K562 (cell line): ENCODE measurements at regions not wholly inside any gene's neighbourhood (a gene's known extent, or its start where the extent isn't known, plus 50 kb on each side); places are given as distances from the start of the nearest gene placed in this dataset.

Experiments
- ATAC-seq: fragments of 200-7000 bp; cut with Tn5 transposase; 3 replicates; pipeline ENCODE4 v1.9.1; 2020; ENCODE audit warnings: moderate library complexity
- BruUV-seq: library from RNA; stranded (reverse); fragments of 400-500 nt; replicated peaks from 2 replicates; lab custom pipeline; 2021; lab: Mats Ljungman, UMichigan
- CTCF ChIA-PET: fragments of 300-600 bp; formaldehyde crosslinking; extraction: SDS; loops from one replicate; lab custom pipeline; 2021; ENCODE audit warnings: low intra/inter-chr PET ratio; lab: Yijun Ruan, JAX
- POLR2A ChIA-PET: fragments of 300-600, 350-650 bp; sonication (Branson Sonifier 250); formaldehyde crosslinking; extraction: SDS; loops from one replicate; lab custom pipeline; 2021; ENCODE audit warnings: antibody characterized with exemption, inconsistent platforms; lab: Yijun Ruan, JAX
- DNase-seq, 4 experiments: peaks; one replicate each; pipeline versions ENCODE4 v3.0.0 to v3.0.0-alpha.2; 2011 to 2018; ENCODE audit warnings: low spot score in 3 of 4, mixed read lengths in 3 of 4; ENCODE audit errors: extremely low read depth in 1 of 4
- FAIRE-seq: peaks from 2 replicates; lab custom pipeline; 2011; peaks lifted over from hg19 to GRCh38; lab: Jason Lieb, UNC
- H2AFZ ChIP-seq: 2 replicates; pipeline ENCODE4 v1.6.0; 2011; ENCODE audit warnings: low read depth, low read length, control low read depth, inconsistent platforms
- H3K27ac ChIP-seq: fragments of 200-600 bp; 3 replicates; pipeline ENCODE4 v1.8.0; 2011; ENCODE audit warnings: low read depth, mild to moderate bottlenecking, control low read depth, inconsistent platforms, low read length, moderate library complexity, mixed read lengths; ENCODE audit errors: extremely low read depth
- H3K27me3 ChIP-seq, 2 experiments: fragments of 300-600 bp in 1 of 2; 2 replicates in 1 of 2; 3 replicates in 1 of 2; pipeline versions ENCODE4 v1.6.0 to v1.8.0; 2011; ENCODE audit warnings: inconsistent platforms in 2 of 2, low read length in 2 of 2, mild to moderate bottlenecking in 1 of 2, mixed read lengths in 1 of 2, moderate library complexity in 1 of 2; ENCODE audit not compliant: control insufficient read depth in 2 of 2, insufficient read depth in 2 of 2
- H3K36me3 ChIP-seq: fragments of 300-600 bp; 3 replicates; pipeline ENCODE4 v1.8.0; 2011; ENCODE audit warnings: mild to moderate bottlenecking, low read length, inconsistent platforms; ENCODE audit not compliant: control insufficient read depth, insufficient read depth
- H3K4me1 ChIP-seq, 2 experiments: fragments of 200-600 bp in 1 of 2; replicated peaks in 1 of 2; 2 replicates in 1 of 2; 3 replicates in 1 of 2; pipeline versions ENCODE4 v1.5.1 to v1.8.0; 2011; ENCODE audit warnings: inconsistent platforms in 2 of 2, low read length in 2 of 2, mild to moderate bottlenecking in 1 of 2, mixed read lengths in 1 of 2, moderate library complexity in 1 of 2; ENCODE audit not compliant: control insufficient read depth in 2 of 2, insufficient read depth in 2 of 2
- H3K4me2 ChIP-seq: 2 replicates; pipeline ENCODE4 v1.6.1; 2011; ENCODE audit warnings: low read length, control low read depth, inconsistent platforms, mixed read lengths; ENCODE audit not compliant: insufficient read depth
- H3K4me3 ChIP-seq: fragments of 200-600 bp; sonication (generic), shearing (Covaris generic); 2 replicates; pipeline ENCODE4 v1.5.1; 2016; ENCODE audit warnings: control low read depth, inconsistent platforms
- H3K79me2 ChIP-seq: fragments of 200-600 bp; 3 replicates; pipeline ENCODE4 v1.8.0; 2011; ENCODE audit warnings: low read length, inconsistent platforms; ENCODE audit not compliant: control insufficient read depth, insufficient read depth
- H3K9ac ChIP-seq, 2 experiments: 2 replicates each; pipeline versions ENCODE4 v1.6.0 to v1.6.1; 2011; ENCODE audit warnings: low read depth in 2 of 2, low read length in 2 of 2, control low read depth in 1 of 2, inconsistent platforms in 1 of 2, mild to moderate bottlenecking in 1 of 2, mixed read lengths in 1 of 2; ENCODE audit not compliant: insufficient read depth in 1 of 2
- H3K9me1 ChIP-seq: one replicate; pipeline ENCODE4 v1.6.0; 2011; ENCODE audit warnings: inconsistent platforms, mild to moderate bottlenecking, low read length, moderate library complexity; ENCODE audit not compliant: control insufficient read depth, insufficient read depth
- H3K9me3 ChIP-seq: replicated peaks from 2 replicates; pipeline ENCODE4 v1.5.1; 2011; ENCODE audit warnings: low read depth, low read length, inconsistent platforms; ENCODE audit not compliant: control insufficient read depth, insufficient read depth
- H4K20me1 ChIP-seq: replicated peaks from 2 replicates; pipeline ENCODE4 v1.6.1; 2011; ENCODE audit warnings: low read length, inconsistent platforms, mixed read lengths; ENCODE audit not compliant: control insufficient read depth, insufficient read depth
- CREBBP ChIP-seq: IDR thresholded peaks from one replicate; pipeline ENCODE4 v1.6.1; 2012; ENCODE audit warnings: low read depth, mild to moderate bottlenecking, control low read depth, inconsistent platforms, low read length
- ETS2 ChIP-seq: IDR thresholded peaks from 2 replicates; pipeline ENCODE4 v1.6.1; 2016; ENCODE audit warnings: borderline replicate concordance, missing genetic modification characterization, mild to moderate bottlenecking, moderate library complexity, missing compliant biosample characterization; ENCODE audit not compliant: poor library complexity, severe bottlenecking
- HES1 ChIP-seq: fragments of 450-650 bp; IDR thresholded peaks from 2 replicates; pipeline ENCODE4 v1.6.1; 2016; ENCODE audit warnings: low read depth, mild to moderate bottlenecking, moderate library complexity
- LEF1 ChIP-seq: fragments of 450-650 bp; IDR thresholded peaks from 2 replicates; pipeline ENCODE4 v1.6.1; 2016; ENCODE audit warnings: mild to moderate bottlenecking
- PRPF4 ChIP-seq: fragments of 200-400 bp; formaldehyde crosslinking; IDR thresholded peaks from one replicate; pipeline ENCODE4 v1.6.1; 2017; ENCODE audit warnings: low read length, low read depth, mild to moderate bottlenecking; ENCODE audit not compliant: insufficient read depth, poor library complexity, severe bottlenecking
- RBM25 ChIP-seq: fragments of 200-400 bp; formaldehyde crosslinking; IDR thresholded peaks from 2 replicates; pipeline ENCODE4 v1.6.1; 2018; ENCODE audit warnings: low read length, low read depth, moderate library complexity; ENCODE audit not compliant: severe bottlenecking
- TEAD2 ChIP-seq: fragments of 450-650 bp; IDR thresholded peaks from 2 replicates; pipeline ENCODE4 v1.6.1; 2016; ENCODE audit warnings: missing genetic modification characterization, control low read depth, missing compliant biosample characterization
- ZFPM2 ChIP-seq: fragments of 250-450 bp; sonication (Bioruptor Pico); IDR thresholded peaks from 2 replicates; pipeline ENCODE4 v1.5.1; 2022; ENCODE audit warnings: mild to moderate bottlenecking
- ZNF124 ChIP-seq: sonication (generic); formaldehyde crosslinking; IDR thresholded peaks from 2 replicates; pipeline ENCODE4 v1.8.1; 2022; ENCODE audit warnings: missing genetic modification reagents
- ZNF165 ChIP-seq: fragments of 250-450 bp; sonication (Bioruptor Pico); IDR thresholded peaks from 2 replicates; pipeline ENCODE4 v1.4.0; 2020; ENCODE audit warnings: borderline replicate concordance
- ZNF639 ChIP-seq, 2 experiments: fragments of 200-800 bp in 1 of 2; sonication (Bioruptor generic) in 1 of 2; sonication (generic) in 1 of 2; formaldehyde crosslinking in 1 of 2; IDR thresholded peaks in 1 of 2; conservative IDR thresholded peaks in 1 of 2; 2 replicates each; pipeline versions ENCODE4 v1.5.0 to v1.6.1; 2016 to 2020; ENCODE audit warnings: missing compliant biosample characterization in 1 of 2, missing genetic modification characterization in 1 of 2, missing genetic modification reagents in 1 of 2
- ZNF644 ChIP-seq: fragments of 200-800 bp; sonication (Bioruptor generic); IDR thresholded peaks from 2 replicates; pipeline ENCODE4 v1.6.1; 2016; ENCODE audit warnings: low read depth, missing genetic modification characterization, missing compliant biosample characterization
- WGBS: fragments of 100-300 bp; shearing (Covaris generic); methylation state at CpG from one replicate; pipeline ENCODE4 v1.1.6; 2016; ENCODE audit warnings: low coverage, mixed read lengths; ENCODE audit not compliant: insufficient coverage; ENCODE audit errors: missing lambda C conversion rate; 5-methylcytosine and 5-hydroxymethylcytosine counted together
- in situ Hi-C: fragments of 300-500 bp; cut with MboI; formaldehyde crosslinking; loops from 4 replicates; pipeline ENCODE4 v1.15.0; 2018; ENCODE audit warnings: inconsistent platforms, mixed read lengths
- intact Hi-C: fragments of 100-400 bp; cut with micrococcal nuclease; formaldehyde crosslinking; loops from 2 replicates; pipeline ENCODE4 v1.14.2; 2022
- TF ChIP-seq, protein P1 (sequence below): fragments of 250-450 bp; sonication (Bioruptor Pico); IDR thresholded peaks from 2 replicates; pipeline ENCODE4 v1.5.0; 2021; ENCODE audit warnings: mild to moderate bottlenecking, borderline replicate concordance

DNA sequence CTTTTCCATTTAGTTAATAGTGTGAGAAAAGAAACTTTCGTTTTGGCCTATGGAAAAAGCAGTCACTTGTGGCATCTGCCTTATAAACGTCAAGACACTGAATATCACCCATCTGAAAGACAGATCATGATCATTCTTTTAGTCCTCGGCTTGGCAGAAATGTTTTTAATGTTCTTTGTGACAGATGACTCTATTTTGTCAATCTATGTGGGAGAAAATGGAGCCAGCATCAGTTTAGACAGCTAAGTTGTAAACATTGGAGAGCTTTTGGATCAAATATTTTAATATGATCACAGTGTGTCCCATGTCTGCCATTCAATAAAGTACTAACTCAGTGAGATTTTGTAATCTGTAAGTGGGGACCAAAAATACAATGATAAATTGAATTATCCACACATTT, 85.1 kb upstream of the LUZP2 start:
- DNase-seq: no peak
- Histone ChIP-seq H3K27ac (no peak overlapping the region), H3K4me3 (no peak overlapping the region), H3K4me2 (no peak overlapping the region), H3K79me2 (no peaks in the 10 kb centered on the region), H3K9me1 (no peaks in the 10 kb centered on the region)
- intact Hi-C loops: no loop called here
- no peak for ATAC-seq
- BruUV-seq: no TSS peak
- POLR2A ChIA-PET: interaction anchor here (0.6 kb wide), 1 partner anchor 769 kb away, joined by 3 read pairs; no protein-coding TSS in a partner anchor
- FAIRE-seq: no peak
- WGBS: 5% methylated on average over 3 of the region's 3 CpGs
- TF ChIP-seq ZFPM2: no peak
- TF ChIP-seq PRPF4: no peak
- no peak for TF ChIP-seq ZNF639 (CRISPR knock-in tag; conservative IDR thresholded peaks at IDR 0.05 in 1 of 2, IDR thresholded peaks at IDR 0.05 in 1 of 2)
- TF ChIP-seq RBM25: no peak
- no peak for TF ChIP-seq ZNF124
- no peak for TF ChIP-seq ZNF644 (tag)
- no peak for TF ChIP-seq CREBBP
- no peak for TF ChIP-seq ETS2 (tag)
- no peak for TF ChIP-seq LEF1
- TF ChIP-seq TEAD2 (tag): no peak
- TF ChIP-seq, protein P1, sequence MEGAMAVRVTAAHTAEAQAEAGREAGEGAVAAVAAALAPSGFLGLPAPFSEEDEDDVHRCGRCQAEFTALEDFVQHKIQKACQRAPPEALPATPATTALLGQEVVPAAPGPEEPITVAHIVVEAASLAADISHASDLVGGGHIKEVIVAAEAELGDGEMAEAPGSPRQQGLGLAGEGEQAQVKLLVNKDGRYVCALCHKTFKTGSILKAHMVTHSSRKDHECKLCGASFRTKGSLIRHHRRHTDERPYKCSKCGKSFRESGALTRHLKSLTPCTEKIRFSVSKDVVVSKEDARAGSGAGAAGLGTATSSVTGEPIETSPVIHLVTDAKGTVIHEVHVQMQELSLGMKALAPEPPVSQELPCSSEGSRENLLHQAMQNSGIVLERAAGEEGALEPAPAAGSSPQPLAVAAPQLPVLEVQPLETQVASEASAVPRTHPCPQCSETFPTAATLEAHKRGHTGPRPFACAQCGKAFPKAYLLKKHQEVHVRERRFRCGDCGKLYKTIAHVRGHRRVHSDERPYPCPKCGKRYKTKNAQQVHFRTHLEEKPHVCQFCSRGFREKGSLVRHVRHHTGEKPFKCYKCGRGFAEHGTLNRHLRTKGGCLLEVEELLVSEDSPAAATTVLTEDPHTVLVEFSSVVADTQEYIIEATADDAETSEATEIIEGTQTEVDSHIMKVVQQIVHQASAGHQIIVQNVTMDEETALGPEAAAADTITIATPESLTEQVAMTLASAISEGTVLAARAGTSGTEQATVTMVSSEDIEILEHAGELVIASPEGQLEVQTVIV (CRISPR knock-in tag): no peak
- TF ChIP-seq ZNF165 (CRISPR knock-in tag): no peak
- no peak for TF ChIP-seq HES1
- TF ChIP-seq, all 486 proteins: peak for 0
- H2AFZ ChIP-seq: no peak overlapping the region
- no peaks in the 10 kb centered on the region for H3K4me1 ChIP-seq
- CTCF ChIA-PET: no interaction called here
- in situ Hi-C loops: no loop called here
- no peak overlapping the region for H3K9ac ChIP-seq
- no peaks in the 10 kb centered on the region for H4K20me1 ChIP-seq
- H3K9me3 ChIP-seq: no peaks in the 10 kb centered on the region
- H3K36me3 ChIP-seq: no peaks in the 10 kb centered on the region
- H3K27me3 ChIP-seq: no peaks in the 10 kb centered on the region
